ENCODE measurements at regions not wholly inside any gene's neighbourhood (a gene's known extent, or its start where the extent isn't known, plus 50 kb on each side); places are given as distances from the start of the nearest gene placed in this dataset.

DNA sequence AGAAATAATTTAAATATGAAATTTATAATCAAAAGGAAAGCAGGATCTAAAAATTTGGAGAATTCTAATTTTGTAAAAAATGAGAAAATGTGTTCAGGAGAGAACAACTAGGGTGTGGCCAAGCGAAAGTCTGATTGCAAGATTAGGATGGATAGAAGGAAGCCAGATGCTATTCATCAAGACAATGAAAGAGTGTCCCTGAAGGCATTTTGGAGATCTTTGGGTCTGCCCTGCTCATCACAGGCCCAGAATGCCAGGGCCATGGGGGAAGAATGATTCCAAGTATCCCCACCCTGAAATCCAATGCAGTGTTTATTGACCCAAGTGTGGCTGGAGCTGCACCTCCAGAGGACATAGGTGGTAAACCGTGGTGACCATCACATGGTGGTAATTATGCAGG lies 724.0 kb upstream of the FZD8 start:
- no peak overlapping the region for H3K4me3 ChIP-seq
- no peaks in the 10 kb centered on the region for H3K9me3 ChIP-seq (replicated peaks; ENCODE audit: control insufficient read depth, insufficient read depth, low read length)
- ATAC-seq (no peak), FAIRE-seq (no peak), DNase-seq (ENCODE audit: low read depth, low spot score) (no peak)
- H3K36me3 ChIP-seq (ENCODE audit: control insufficient read depth in 2 of 2, insufficient read depth in 2 of 2, low read length in 1 of 2), result no peaks in the 10 kb centered on the region
- no peak overlapping the region for H3K9ac ChIP-seq (ENCODE audit: control insufficient read depth, insufficient read depth, low read length)
- in situ Hi-C loops (cut with MboI) (no loop called here), intact Hi-C loops (cut with micrococcal nuclease; ENCODE audit: unreplicated experiment) (no loop called here)
- WGBS (ENCODE audit: insufficient coverage, insufficient replicate concordance, low lambda C conversion rate, missing lambda C conversion rate), result 0% methylated on average over 2 of the region's 2 CpGs
- H3K79me2 ChIP-seq (ENCODE audit: control insufficient read depth, insufficient read depth, low read length), result no peaks in the 10 kb centered on the region
- no TSS peak for BruUV-seq (replicated peaks)
- ChIA-PET POLR2A (no interaction called here), RAD21 (ENCODE audit: unreplicated experiment) (no interaction called here), CTCF (no interaction called here), SMC1A (ENCODE audit: uncharacterized antibody, unreplicated experiment) (no interaction called here)
- H3K27me3 ChIP-seq (replicated peaks in 1 of 2; ENCODE audit: control insufficient read depth in 2 of 2, insufficient read depth in 2 of 2, low read length in 1 of 2), result no peaks in the 10 kb centered on the region
- H2AFZ ChIP-seq (ENCODE audit: control insufficient read depth, low read depth, low read length), result no peak overlapping the region
- no peaks in the 10 kb centered on the region for H4K20me1 ChIP-seq (ENCODE audit: control insufficient read depth, insufficient read depth)
- no peak overlapping the region for H3K27ac ChIP-seq (ENCODE audit: control insufficient read depth, insufficient read depth)
- H3K4me1 ChIP-seq (ENCODE audit: control insufficient read depth, insufficient read depth, low read length), result no peaks in the 10 kb centered on the region
- TF ChIP-seq, protein P1, sequence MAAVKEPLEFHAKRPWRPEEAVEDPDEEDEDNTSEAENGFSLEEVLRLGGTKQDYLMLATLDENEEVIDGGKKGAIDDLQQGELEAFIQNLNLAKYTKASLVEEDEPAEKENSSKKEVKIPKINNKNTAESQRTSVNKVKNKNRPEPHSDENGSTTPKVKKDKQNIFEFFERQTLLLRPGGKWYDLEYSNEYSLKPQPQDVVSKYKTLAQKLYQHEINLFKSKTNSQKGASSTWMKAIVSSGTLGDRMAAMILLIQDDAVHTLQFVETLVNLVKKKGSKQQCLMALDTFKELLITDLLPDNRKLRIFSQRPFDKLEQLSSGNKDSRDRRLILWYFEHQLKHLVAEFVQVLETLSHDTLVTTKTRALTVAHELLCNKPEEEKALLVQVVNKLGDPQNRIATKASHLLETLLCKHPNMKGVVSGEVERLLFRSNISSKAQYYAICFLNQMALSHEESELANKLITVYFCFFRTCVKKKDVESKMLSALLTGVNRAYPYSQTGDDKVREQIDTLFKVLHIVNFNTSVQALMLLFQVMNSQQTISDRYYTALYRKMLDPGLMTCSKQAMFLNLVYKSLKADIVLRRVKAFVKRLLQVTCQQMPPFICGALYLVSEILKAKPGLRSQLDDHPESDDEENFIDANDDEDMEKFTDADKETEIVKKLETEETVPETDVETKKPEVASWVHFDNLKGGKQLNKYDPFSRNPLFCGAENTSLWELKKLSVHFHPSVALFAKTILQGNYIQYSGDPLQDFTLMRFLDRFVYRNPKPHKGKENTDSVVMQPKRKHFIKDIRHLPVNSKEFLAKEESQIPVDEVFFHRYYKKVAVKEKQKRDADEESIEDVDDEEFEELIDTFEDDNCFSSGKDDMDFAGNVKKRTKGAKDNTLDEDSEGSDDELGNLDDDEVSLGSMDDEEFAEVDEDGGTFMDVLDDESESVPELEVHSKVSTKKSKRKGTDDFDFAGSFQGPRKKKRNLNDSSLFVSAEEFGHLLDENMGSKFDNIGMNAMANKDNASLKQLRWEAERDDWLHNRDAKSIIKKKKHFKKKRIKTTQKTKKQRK (IDR thresholded peaks at IDR 0.05; ENCODE audit: low read depth, low read length), result no peak
- no peak for TF ChIP-seq FOS (IDR thresholded peaks at IDR 0.05; ENCODE audit: borderline replicate concordance, extremely low read depth, insufficient read length)
- no peak for TF ChIP-seq HDGF (IDR thresholded peaks at IDR 0.05)
- no peak for TF ChIP-seq IRF4 (IDR thresholded peaks at IDR 0.05; ENCODE audit: low read depth, low read length)
- TF ChIP-seq CHD1 (IDR thresholded peaks at IDR 0.05; ENCODE audit: low read depth, low read length), result no peak
- no peak for TF ChIP-seq NBN (IDR thresholded peaks at IDR 0.05)
- TF ChIP-seq TCF3 (IDR thresholded peaks at IDR 0.05; ENCODE audit: borderline replicate concordance, insufficient read depth, low read depth, low read length), result no peak
- TF ChIP-seq, protein P2, sequence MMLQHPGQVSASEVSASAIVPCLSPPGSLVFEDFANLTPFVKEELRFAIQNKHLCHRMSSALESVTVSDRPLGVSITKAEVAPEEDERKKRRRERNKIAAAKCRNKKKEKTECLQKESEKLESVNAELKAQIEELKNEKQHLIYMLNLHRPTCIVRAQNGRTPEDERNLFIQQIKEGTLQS (IDR thresholded peaks at IDR 0.05; ENCODE audit: borderline replicate concordance, extremely low read depth, low read depth, low read length), result no peak
- no peak for TF ChIP-seq IKZF1 (conservative IDR thresholded peaks at IDR 0.05)
- H3K4me2 ChIP-seq (ENCODE audit: control insufficient read depth, insufficient read depth), result no peak overlapping the region
